Left colon (tissue), 2 donors: ENCODE measurements at regions not wholly inside any gene's neighbourhood (a gene's known extent, or its start where the extent isn't known, plus 50 kb on each side); places are given as distances from the start of the nearest gene placed in this dataset.
A peak's percentile ranks its signal among the peaks of the same experiment; 100 is the strongest.
"Not testable (repeated sequence)": the region's sequence is repeated elsewhere in the genome, so short reads cannot be mapped to it uniquely, and the experiment has no call there.

Source experiments
- ATAC-seq: fragments of 200-7000 bp; cut with Tn5 transposase; one replicate; pipeline ENCODE4 v1.9.1; 2020; ENCODE audit warnings: mild to moderate bottlenecking, moderate library complexity
- DNase-seq, 2 donors: peaks; one replicate each; pipeline ENCODE4 v3.0.0-alpha.2; 2020
- intact Hi-C, 2 donors: fragments of 100-400 bp; cut with DNase I in 1 of 2; cut with micrococcal nuclease in 1 of 2; formaldehyde crosslinking; loops; one replicate each; pipeline versions ENCODE4 v1.11.2 to v1.14.0; 2022; cut with DNase I, micrococcal nuclease
- donor health status: DM: no; HTN: no; CAD: no.
- donor health status: DM: yes; HTN: yes; CAD: no.

- DNase-seq = no peak
- intact Hi-C loops = no loop called here
- peak; percentile 12 for ATAC-seq
Measured at GRCh38 chr7:54933643-54934042, 85.2 kb upstream of the EGFR start.

DNA sequence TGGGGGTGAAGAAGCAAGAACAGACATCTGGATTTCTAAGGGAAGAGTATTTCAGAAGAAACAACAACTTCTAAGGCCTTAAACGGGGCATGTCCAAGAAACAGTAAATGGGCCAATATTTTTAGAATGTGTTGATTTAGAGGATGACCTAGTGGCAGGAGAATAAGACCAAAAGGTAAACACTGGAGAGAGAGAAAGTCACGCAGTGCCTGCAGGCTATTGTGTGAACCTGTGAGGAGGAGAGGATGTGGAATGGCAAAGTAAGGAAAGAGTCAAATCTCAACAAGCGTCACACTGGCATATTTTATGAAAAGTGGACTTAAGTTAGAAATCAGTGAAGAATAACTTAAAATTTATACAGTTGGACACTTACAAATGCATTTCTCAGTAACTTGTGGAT is 78.1 kb upstream of the EGFR start:
- ATAC-seq = no peak
- no peak for DNase-seq
- intact Hi-C loops = no loop called here

- intact Hi-C loops = no loop called here
- DNase-seq (no peak), ATAC-seq (peak; percentile 37)
Measured at GRCh38 chr7:54944179-54944578, 74.6 kb upstream of the EGFR start.

DNA sequence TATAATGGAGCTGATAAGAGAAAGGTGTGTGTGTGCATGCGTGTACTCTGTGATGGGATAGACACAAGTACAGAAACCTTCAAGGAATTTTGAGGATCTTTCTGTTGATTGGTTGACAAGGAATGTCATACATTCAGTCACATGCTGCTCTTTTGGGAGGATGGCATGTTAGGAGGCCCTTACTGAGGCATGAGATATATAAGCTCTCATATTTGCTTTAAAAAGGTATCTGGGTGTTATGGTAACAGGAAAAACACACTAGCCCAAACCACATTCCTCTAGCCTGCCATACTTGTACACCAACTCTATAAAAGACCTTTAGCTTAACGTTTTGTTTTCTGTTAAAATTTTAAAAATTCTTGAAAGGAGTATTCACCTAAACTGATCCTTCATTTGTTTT is 72.5 kb upstream of the EGFR start:
- ATAC-seq = no peak
- intact Hi-C loops = no loop called here

GRCh38 chr7:54946764-54947163 is 72.1 kb upstream of the EGFR start:
- intact Hi-C loops = no loop called here
- peak; percentile 81 for ATAC-seq
- DNase-seq = no peak

More for the DNA sequence above, 72.5 kb upstream of the EGFR start:
- DNase-seq = no peak

- DNase-seq (no peak), ATAC-seq (no peak)
- intact Hi-C loops = no loop called here
Measured at GRCh38 chr7:54947266-54947665, 71.6 kb upstream of the EGFR start.

GRCh38 chr7:54949514-54949913 is 69.3 kb upstream of the EGFR start:
- DNase-seq, ATAC-seq, intact Hi-C loops: not testable (repeated sequence)

DNA sequence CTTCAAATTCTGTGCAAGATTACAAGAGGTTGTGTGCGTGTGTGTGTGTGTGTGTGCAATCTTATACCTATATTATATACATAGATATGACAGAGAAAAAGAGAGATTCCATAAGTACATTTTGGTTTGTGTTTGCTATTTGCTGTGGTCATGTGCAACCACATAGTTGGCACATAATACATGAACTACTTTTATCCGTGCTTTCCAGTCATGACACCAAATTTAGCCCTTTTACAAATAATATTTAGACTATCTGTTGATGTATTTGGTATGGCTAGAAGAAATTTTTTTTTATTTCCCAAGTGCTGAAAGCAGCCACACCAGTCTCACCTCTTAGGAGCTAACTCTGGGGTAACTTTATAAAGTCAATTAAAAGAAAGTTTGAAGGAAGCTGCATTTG is 63.5 kb upstream of the EGFR start:
- intact Hi-C loops = no loop called here
- no peak for DNase-seq
- no peak for ATAC-seq

DNA sequence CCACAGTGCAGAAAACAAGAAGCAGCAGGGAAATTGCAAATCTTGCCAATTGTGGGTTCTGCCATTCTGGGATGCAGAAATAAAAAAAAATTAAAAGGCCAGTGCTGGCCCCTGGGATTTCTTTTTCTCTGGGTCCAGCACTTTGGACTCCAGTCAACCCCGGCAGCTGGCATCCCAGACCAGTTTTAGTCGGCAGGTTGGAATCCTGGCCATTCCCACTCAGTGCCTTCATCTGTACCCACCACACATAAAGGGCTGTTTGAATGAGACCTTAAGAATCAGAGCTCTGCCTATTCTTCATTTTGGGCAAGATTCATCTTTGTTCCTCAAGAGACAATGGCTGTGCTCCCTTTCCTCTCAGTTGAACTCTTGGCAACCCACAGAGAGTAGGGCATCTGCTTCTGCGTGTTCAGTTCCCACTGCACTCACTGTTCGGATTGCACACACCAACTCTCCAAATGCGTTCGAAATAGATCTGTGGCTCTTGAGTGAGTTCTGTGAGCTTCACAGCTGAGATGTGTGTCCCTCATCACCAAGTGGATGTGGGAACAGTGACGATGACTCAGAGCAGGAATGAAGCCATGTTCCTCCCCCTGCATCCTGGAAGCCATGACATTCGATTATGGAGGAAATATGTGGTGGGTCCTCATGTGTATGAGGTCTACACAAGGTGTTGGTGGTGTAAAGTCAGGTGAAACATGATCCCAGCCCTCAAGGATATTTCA is 63.0 kb upstream of the EGFR start:
- ATAC-seq = no peak
- no peak for DNase-seq
- intact Hi-C loops = no loop called here

DNA sequence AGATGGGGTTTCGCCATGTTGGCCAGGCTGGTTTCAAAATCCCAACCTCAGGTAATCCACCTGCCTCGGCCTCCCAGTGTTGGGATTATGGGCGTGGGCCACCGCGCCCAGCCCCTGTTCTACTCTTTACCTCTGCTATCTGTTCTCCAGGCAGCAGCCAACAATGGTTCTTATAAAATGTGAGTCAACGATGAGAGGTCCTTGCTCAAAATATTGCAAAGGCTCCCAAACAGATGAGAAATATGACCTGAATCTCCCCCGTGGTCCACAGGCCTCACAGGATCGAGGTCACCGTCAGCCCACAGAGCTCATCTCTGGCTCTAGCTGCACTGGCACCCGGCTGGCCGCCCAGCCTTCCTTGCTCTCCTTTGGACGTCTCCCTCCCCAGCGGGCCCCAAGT is 62.0 kb upstream of the EGFR start:
- DNase-seq (no peak), ATAC-seq (no peak)
- intact Hi-C loops = no loop called here

GRCh38 chr7:54960517-54960916 is 58.3 kb upstream of the EGFR start:
- intact Hi-C loops = no loop called here
- no peak for DNase-seq
- no peak for ATAC-seq

GRCh38 chr7:54961391-54961790 is 57.4 kb upstream of the EGFR start:
- no peak for ATAC-seq
- intact Hi-C loops = no loop called here
- DNase-seq = no peak

DNA sequence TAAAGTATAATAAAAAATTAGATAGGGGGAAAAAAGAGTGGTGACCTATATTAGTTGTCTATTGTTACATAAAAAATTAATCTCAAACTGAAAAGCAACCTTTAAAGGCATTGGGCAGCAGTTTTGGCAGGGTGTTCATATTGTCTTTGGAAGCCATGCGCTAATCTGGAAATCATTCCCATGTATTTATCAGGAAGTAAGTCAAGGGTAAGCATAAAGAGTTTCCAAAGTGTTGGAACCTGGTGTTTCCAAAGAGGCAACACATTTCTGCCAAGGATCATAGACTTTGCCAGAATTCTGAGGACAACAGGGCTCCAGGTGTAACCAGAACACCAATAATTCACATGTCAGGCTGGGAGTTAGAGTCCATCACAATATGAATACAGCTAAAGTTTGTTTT is 55.7 kb upstream of the EGFR start:
- ATAC-seq (no peak), DNase-seq (no peak)
- intact Hi-C loops = no loop called here

DNA sequence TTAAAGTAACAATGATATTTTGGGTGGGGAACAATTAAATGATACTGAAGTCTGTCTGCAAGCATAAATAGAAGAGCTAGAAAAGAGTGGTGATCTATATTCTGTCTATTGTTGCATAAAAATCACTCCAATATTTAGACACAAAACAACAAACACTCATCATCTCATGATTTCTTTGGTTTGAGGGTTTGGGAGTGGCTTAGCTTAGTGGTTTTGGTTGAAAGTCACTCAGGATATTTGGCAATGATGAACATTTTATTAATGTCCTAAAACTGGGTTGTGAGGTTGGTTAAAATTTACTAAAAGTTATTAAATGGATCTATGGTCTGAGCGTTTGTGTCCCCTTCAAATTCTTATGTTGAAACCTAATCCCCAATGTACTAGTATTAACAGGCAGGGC is 54.7 kb upstream of the EGFR start:
- no peak for ATAC-seq
- intact Hi-C loops = no loop called here
- no peak for DNase-seq

GRCh38 chr7:54967377-54967776 is 51.4 kb upstream of the EGFR start:
- intact Hi-C loops = no loop called here
- ATAC-seq = no peak
- DNase-seq = no peak

GRCh38 chr7:54968018-54968417 is 50.8 kb upstream of the EGFR start:
- intact Hi-C loops = no loop called here
- ATAC-seq = no peak

More at GRCh38 chr7:54968018-54968417, 50.8 kb upstream of the EGFR start:
- no peak for DNase-seq
